ENCODE measurements at regions not wholly inside any gene's neighbourhood (a gene's known extent, or its start where the extent isn't known, plus 50 kb on each side); places are given as distances from the start of the nearest gene placed in this dataset.

GRCh38 chr3:162777118-162777517 lies 1280.5 kb downstream of the OTOL1 start:
- WGBS (ENCODE audit: insufficient coverage, insufficient replicate concordance, low lambda C conversion rate, missing lambda C conversion rate) = 29% methylated on average over 1 of the region's 1 CpG
- H3K4me3 ChIP-seq = no peak overlapping the region
- ChIA-PET RAD21 (ENCODE audit: unreplicated experiment) (no interaction called here), CTCF (no interaction called here), SMC1A (ENCODE audit: uncharacterized antibody, unreplicated experiment) (no interaction called here), POLR2A (no interaction called here)
- H3K9ac ChIP-seq (ENCODE audit: control insufficient read depth, insufficient read depth, low read length) = no peak overlapping the region
- BruUV-seq (replicated peaks) = no TSS peak
- H3K9me3 ChIP-seq (replicated peaks; ENCODE audit: control insufficient read depth, insufficient read depth, low read length) = no peaks in the 10 kb centered on the region
- ATAC-seq (no peak), FAIRE-seq (no peak), DNase-seq (ENCODE audit: low read depth, low spot score) (no peak)
- H3K79me2 ChIP-seq (ENCODE audit: control insufficient read depth, insufficient read depth, low read length) = no peaks in the 10 kb centered on the region
- intact Hi-C loops (cut with micrococcal nuclease; ENCODE audit: unreplicated experiment) (no loop called here), in situ Hi-C loops (cut with MboI) (loop anchor here (25.0 kb wide), 1 partner anchor 135 kb away; no protein-coding TSS in a partner anchor)
- no peak overlapping the region for H3K27ac ChIP-seq (ENCODE audit: control insufficient read depth, insufficient read depth)
- no peaks in the 10 kb centered on the region for H3K27me3 ChIP-seq (replicated peaks in 1 of 2; ENCODE audit: control insufficient read depth in 2 of 2, insufficient read depth in 2 of 2, low read length in 1 of 2)
- H3K4me1 ChIP-seq (ENCODE audit: control insufficient read depth, insufficient read depth, low read length) = no peaks in the 10 kb centered on the region
- H4K20me1 ChIP-seq (ENCODE audit: control insufficient read depth, insufficient read depth) = no peaks in the 10 kb centered on the region
- no peaks in the 10 kb centered on the region for H3K36me3 ChIP-seq (ENCODE audit: control insufficient read depth in 2 of 2, insufficient read depth in 2 of 2, low read length in 1 of 2)
- TF ChIP-seq E4F1 (IDR thresholded peaks at IDR 0.05; ENCODE audit: borderline replicate concordance, partially characterized antibody) (no peak), SMAD5 (IDR thresholded peaks at IDR 0.05; ENCODE audit: low read depth) (no peak), ELK1 (IDR thresholded peaks at IDR 0.05; ENCODE audit: low read depth, low read length) (no peak), EED (IDR thresholded peaks at IDR 0.05; ENCODE audit: low read depth) (no peak), ZNF384 (IDR thresholded peaks at IDR 0.05; ENCODE audit: borderline replicate concordance, low read depth, low read length) (no peak), TCF3 (IDR thresholded peaks at IDR 0.05; ENCODE audit: borderline replicate concordance, insufficient read depth, low read depth, low read length) (no peak), RCOR1 (conservative IDR thresholded peaks at IDR 0.05; ENCODE audit: low read depth, low read length) (no peak), ZBTB4 (CRISPR knock-in tag; IDR thresholded peaks at IDR 0.05) (no peak), JUNB (IDR thresholded peaks at IDR 0.05) (no peak)
- H2AFZ ChIP-seq (ENCODE audit: control insufficient read depth, low read depth, low read length) = no peak overlapping the region
- H3K4me2 ChIP-seq (ENCODE audit: control insufficient read depth, insufficient read depth) = no peak overlapping the region
